ENCODE measurements at regions not wholly inside any gene's neighbourhood (a gene's known extent, or its start where the extent isn't known, plus 50 kb on each side); places are given as distances from the start of the nearest gene placed in this dataset.

- TF ChIP-seq, protein P1, sequence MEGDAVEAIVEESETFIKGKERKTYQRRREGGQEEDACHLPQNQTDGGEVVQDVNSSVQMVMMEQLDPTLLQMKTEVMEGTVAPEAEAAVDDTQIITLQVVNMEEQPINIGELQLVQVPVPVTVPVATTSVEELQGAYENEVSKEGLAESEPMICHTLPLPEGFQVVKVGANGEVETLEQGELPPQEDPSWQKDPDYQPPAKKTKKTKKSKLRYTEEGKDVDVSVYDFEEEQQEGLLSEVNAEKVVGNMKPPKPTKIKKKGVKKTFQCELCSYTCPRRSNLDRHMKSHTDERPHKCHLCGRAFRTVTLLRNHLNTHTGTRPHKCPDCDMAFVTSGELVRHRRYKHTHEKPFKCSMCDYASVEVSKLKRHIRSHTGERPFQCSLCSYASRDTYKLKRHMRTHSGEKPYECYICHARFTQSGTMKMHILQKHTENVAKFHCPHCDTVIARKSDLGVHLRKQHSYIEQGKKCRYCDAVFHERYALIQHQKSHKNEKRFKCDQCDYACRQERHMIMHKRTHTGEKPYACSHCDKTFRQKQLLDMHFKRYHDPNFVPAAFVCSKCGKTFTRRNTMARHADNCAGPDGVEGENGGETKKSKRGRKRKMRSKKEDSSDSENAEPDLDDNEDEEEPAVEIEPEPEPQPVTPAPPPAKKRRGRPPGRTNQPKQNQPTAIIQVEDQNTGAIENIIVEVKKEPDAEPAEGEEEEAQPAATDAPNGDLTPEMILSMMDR (conservative IDR thresholded peaks at IDR 0.05; ENCODE audit: low read length), result no peak
- TF ChIP-seq EZH2phosphoT487 (IDR thresholded peaks at IDR 0.05; ENCODE audit: borderline replicate concordance), result no peak
Measured at GRCh38 chr4:149870008-149870407, 54.4 kb upstream of the IQCM start.
